ENCODE measurements at regions not wholly inside any gene's neighbourhood (a gene's known extent, or its start where the extent isn't known, plus 50 kb on each side); places are given as distances from the start of the nearest gene placed in this dataset.

DNA sequence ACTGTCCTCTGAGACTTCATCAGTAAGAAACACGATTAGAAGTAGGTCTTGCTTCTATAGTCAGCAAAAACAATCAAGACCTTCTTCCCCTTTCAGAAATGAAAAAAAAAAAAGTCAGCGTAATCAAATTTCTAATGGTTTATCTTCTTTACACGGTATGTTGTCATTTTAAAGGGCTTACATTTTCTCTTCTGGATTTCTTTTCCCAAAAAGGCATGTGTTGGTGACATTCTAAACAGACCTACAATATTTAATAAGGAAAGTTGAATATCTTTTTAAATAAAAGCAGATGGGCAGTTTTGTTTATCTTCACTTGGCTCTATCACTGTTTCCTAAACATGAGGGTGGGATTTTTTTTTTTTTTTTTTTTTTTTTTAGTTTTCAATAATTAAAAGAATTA lies 197.3 kb upstream of the ADAMTS9 start:
- DNase-seq (ENCODE audit: low read depth in 2 of 2), result no peak
- H3K4me3 ChIP-seq (replicated peaks in 1 of 2; ENCODE audit: low read depth in 2 of 2, low read length in 2 of 2), result no peak overlapping the region
- TF ChIP-seq, protein P1, sequence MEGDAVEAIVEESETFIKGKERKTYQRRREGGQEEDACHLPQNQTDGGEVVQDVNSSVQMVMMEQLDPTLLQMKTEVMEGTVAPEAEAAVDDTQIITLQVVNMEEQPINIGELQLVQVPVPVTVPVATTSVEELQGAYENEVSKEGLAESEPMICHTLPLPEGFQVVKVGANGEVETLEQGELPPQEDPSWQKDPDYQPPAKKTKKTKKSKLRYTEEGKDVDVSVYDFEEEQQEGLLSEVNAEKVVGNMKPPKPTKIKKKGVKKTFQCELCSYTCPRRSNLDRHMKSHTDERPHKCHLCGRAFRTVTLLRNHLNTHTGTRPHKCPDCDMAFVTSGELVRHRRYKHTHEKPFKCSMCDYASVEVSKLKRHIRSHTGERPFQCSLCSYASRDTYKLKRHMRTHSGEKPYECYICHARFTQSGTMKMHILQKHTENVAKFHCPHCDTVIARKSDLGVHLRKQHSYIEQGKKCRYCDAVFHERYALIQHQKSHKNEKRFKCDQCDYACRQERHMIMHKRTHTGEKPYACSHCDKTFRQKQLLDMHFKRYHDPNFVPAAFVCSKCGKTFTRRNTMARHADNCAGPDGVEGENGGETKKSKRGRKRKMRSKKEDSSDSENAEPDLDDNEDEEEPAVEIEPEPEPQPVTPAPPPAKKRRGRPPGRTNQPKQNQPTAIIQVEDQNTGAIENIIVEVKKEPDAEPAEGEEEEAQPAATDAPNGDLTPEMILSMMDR (IDR thresholded peaks at IDR 0.05; ENCODE audit: low read depth, low read length), result no peak

DNA sequence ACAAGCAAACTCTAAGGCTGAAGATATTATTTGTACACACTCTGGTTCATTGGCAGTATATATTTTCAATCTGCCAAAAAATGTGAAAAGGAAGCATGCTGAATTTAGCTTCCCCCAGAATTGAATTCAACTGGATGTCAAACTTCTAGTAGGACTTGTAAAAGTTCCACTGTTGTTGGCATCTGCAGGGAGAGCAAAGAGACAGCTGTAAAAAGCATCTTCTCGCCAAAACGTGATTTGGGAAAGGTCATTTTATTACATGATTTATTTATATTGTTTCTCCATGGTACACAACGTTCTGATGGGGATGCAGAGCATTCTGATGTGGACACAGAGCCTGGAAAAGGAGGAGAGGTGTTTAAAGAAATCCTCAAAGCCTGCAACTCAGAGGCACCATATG lies 196.7 kb upstream of the ADAMTS9 start:
- DNase-seq (ENCODE audit: low read depth in 2 of 2), result no peak
- TF ChIP-seq, protein P1 (IDR thresholded peaks at IDR 0.05; ENCODE audit: low read depth, low read length), result no peak

DNA sequence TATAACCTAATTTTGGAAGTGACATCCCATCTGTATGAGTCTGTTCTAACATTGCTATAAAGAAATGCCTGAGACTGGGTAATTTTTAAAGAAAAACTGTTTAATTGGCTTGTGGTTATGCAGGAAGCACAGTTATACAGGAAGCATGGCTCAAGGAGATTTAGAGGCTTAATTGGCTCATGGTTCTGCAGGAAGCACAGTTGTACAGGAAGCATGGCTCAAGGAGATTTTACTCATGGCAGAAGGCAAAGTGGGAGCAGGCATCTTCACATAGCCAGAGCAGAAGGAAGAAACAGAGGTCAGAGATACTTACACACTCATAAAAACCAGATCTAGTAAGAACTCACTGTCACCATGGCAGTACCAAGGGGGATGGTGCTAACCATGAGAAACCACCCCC lies 193.1 kb upstream of the ADAMTS9 start:
- H3K4me3 ChIP-seq (replicated peaks in 1 of 2; ENCODE audit: low read depth in 2 of 2, low read length in 2 of 2), result no peak overlapping the region
- no peak for DNase-seq (ENCODE audit: low read depth in 2 of 2)
- TF ChIP-seq, protein P1 (IDR thresholded peaks at IDR 0.05; ENCODE audit: low read depth, low read length), result no peak

More for the DNA sequence above, 196.7 kb upstream of the ADAMTS9 start:
- H3K4me3 ChIP-seq (replicated peaks in 1 of 2; ENCODE audit: low read depth in 2 of 2, low read length in 2 of 2), result no peak overlapping the region

DNA sequence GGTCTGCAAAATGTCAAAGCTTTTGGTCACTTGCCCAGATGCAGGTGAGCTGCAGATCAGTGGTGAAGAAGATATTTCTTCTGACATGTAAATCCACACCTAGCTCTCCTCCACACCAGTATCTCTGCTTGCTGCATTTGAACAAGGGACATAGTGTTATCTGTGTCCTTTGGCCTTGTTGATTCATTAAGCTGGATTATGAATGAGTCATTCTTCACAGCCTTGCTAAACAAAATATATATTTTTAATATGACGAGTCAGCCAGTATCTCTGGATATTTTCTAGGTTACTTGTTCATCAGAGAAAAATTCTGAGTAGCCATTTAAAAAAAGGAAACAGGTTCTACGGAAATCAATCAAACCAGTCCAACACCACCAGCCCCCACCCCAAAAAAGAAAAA lies 190.6 kb upstream of the ADAMTS9 start:
- TF ChIP-seq, protein P1 (IDR thresholded peaks at IDR 0.05; ENCODE audit: low read depth, low read length), result no peak

DNA sequence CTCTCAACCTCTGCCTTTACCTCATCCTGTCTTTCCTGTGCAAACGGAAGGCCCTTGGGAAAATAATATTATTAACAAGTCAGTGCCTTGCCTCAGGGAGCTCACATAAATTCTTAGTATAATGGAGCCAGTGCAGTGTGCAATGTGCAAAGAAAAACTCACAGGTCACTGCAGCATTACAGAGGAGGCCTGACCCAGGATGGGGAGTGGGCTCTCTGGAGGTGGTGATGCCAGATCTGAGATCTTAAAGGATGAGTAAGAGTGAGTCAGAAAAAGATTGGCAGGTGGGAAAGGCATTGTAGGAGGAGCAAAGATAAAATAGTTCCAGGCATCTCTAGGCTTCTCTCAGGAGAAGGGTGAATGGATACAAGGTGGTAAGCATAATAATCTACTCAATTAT lies 185.6 kb upstream of the ADAMTS9 start:
- no peak overlapping the region for H3K4me3 ChIP-seq (replicated peaks in 1 of 2; ENCODE audit: low read depth in 2 of 2, low read length in 2 of 2)
- TF ChIP-seq, protein P1 (IDR thresholded peaks at IDR 0.05; ENCODE audit: low read depth, low read length), result no peak
- no peak for DNase-seq (ENCODE audit: low read depth in 2 of 2)

More for the DNA sequence above, 190.6 kb upstream of the ADAMTS9 start:
- no peak overlapping the region for H3K4me3 ChIP-seq (replicated peaks in 1 of 2; ENCODE audit: low read depth in 2 of 2, low read length in 2 of 2)
- peak; percentile 31 to 64 for DNase-seq (ENCODE audit: low read depth in 2 of 2)

DNA sequence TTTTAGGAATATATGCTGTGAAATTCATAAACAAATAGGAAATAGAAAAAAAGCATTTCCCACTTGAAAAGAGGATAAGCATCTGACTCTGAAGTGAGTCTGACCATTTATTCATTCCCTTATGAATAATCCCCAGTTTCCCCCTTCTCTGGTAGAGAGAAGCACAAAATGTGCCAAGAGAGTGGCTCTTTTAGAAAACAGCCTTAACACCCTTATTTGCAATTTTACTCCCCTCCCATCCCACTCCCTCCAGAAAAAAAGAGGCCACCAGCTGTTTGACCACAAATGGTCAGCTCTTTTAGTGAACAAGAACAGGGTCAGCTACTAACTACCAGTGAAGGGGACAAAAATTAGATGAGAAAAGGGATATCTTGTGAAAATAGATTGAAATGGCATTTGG lies 184.5 kb upstream of the ADAMTS9 start:
- TF ChIP-seq, protein P1 (IDR thresholded peaks at IDR 0.05; ENCODE audit: low read depth, low read length), result no peak
- no peak for DNase-seq (ENCODE audit: low read depth in 2 of 2)
- H3K4me3 ChIP-seq (replicated peaks in 1 of 2; ENCODE audit: low read depth in 2 of 2, low read length in 2 of 2), result no peak overlapping the region

DNA sequence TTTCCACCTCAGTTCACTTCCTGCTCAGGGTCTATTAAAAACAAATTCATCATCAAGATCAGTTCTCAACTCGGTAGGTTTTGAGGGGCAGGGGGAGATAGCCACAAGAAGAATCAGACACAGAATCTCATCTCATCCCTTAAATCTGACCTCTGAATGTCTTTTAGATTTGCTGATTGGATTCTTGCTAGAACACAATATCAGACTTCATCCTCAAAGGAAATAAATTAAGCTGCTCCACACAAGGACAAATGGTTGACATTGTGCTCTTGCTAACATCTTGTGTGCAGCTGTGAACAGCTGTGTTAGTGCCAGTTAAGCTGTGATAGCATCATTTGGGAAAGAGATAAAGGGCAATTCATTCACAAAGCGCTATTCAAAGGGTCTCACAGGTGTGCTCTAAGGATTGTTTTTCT lies 184.0 kb upstream of the ADAMTS9 start:
- TF ChIP-seq, protein P1 (IDR thresholded peaks at IDR 0.05; ENCODE audit: low read depth, low read length), result no peak
- DNase-seq (ENCODE audit: low read depth in 2 of 2), result no peak
- no peak overlapping the region for H3K4me3 ChIP-seq (replicated peaks in 1 of 2; ENCODE audit: low read depth in 2 of 2, low read length in 2 of 2)
